ENCODE measurements at regions not wholly inside any gene's neighbourhood (a gene's known extent, or its start where the extent isn't known, plus 50 kb on each side); places are given as distances from the start of the nearest gene placed in this dataset.

DNA sequence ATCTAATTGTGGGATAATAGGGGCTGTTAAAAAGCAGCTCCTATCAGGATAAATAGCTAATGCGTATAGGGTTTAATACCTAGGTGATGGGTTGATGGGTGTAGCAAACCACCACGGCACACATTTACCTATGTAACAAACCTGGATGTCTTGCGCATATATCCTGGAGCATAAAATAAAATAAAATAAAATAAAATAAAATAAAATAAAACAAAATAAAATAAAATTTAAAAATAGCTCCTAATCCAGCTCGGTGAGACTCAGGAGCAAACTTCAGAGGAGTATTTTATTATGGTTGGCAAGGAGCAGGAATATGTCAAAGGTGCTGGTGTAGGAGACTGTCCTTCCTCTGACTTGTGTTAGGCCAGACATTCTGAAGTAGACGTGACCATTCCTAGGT is 721.0 kb downstream of the BCL11B start:
- DNase-seq: no peak

DNA sequence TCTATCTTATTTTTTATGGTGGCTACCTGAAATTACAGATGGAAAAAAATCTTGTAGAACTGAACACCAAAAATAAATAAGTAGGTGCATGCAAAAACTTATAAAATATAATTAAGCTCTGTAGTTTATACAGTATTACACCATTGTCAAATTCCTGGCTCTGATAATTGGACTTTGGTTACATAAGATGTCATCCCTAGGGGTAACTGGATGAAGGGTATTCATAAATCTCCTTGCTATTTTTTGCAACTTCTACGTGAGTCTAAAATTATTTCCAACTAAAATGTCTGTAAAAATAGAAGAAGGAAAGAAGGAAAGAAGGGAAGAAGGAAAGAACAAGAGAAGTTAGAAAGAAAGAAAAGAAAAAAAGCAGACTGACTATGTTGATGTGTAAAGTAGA is 716.6 kb downstream of the BCL11B start:
- no peak for DNase-seq

DNA sequence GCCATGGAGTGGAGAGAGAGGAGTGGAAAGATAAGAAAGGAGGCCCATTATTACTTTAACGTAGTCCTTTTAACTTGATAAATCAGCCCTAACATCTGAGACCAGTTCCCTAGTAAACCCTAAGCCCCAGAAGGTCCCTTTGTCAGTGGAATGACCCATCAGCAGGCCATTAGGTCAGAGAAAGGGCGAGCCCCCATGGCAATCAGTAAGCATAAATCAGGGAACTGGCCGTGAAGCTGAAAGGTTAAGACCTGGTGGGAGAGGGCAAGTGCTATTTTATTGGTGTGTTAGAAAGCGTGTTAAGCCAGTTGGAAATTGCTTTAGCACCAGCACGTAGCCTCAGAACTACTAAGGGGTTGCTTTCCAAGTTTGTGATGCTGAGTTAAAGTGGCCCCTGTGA is 708.0 kb downstream of the BCL11B start:
- DNase-seq: no peak

DNA sequence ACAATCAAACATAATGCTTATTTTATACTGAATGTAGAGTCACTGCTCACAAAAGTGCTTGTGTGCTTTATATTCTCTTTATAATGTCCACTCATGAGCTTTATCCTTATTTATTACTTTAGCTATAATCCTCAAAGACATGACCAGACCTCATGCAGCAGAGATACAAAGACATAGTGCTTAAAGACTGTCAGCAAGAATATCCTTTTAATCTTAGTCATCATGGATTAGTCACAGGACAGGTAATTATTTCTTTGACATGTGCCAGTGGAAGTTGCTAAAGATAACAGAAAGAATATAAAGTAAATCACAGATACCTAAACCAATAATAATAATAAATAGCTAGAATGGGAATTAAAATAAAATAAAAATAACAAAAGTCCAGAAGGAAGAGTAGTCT is 707.5 kb downstream of the BCL11B start:
- no peak for DNase-seq

DNA sequence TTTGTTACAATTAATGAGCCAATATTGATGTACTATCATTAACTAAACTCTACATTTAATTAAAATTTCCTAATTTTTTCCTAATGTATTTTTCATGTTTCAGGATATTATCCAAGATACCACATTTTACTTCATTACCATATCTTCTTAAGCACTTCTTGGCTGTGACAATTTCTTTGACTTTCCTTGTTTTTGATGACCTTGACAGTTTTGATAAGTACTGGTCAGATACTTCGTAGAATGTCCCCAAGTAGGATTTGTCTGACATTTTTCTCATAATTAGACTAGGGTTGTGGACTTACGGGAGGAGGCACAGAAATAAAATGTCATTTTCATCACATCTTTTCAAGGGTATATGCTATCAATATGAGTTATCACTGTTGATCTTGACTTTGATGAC is 700.9 kb downstream of the BCL11B start:
- DNase-seq: no peak

DNA sequence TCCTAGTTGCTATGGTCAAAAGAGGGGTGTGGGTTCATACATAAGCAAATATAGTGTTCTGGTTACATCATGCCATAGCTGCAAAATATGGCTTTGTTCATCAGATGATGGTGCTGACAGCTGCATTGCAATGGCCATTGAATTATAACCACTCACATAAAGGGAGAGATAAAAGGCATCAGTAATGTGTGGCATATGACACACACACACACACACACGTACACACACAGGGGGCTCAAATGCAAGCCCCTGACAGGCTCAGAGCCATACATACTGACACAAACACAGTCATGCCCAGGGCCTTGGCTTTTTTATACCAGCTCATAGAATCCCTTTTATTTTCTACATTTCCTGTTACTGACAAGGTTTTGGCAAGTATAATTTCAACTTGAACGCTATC is 698.9 kb downstream of the BCL11B start:
- DNase-seq: no peak

DNA sequence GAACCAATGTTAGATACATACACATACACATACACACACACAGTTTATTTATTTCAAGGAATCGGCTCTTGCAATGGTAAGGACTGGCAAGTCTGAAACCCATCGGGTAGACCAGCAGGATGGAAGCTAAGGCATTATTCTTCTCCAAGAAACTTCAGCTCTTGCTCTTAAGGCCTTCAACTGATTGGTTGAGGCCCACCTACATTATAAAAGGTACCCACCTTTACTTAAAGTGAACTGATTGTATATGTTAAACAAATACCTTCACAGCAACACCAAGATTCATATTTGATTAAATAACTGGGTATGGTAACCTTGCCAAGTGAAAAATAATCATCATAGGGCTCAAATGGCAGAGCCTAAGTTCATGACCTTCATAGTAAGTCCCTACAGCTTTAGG is 695.5 kb downstream of the BCL11B start:
- no peak for DNase-seq

DNA sequence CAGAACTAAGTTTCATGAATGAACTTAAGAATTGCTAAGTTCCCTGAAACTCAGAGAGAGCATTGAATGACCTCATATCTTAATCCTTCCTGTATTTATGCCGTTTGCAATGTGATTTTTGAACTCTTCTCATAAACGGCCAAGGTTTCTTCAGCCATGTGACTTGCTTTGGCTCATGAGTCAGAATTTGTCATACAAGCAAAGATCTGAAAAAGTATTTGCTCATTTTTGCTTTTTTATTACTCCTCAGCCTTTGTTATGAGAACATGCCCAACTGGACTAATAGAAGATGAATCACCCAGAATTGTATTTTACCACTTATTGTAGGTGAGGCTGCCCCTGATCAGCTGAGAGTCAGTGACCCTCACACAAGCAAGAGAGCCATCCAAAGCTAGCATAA is 693.8 kb downstream of the BCL11B start:
- DNase-seq: no peak

DNA sequence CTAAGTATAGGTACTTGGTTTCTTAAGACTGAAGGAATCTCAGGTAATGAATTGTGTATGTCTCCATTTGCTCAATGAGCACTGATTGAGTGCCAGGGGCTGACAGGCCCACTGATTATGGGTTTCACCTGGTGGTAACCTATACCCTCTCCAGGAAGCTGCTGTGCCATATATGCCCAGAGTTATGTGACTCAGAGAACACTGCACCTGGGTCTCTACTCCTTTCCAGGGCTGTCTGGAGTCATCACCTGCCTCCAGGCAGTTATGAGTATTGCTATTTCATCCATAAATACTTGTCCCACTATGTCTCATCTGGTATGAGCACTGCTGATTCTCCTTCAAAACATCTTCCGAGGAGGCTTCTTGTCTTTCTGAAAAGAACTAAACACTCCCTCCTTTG is 692.9 kb downstream of the BCL11B start:
- no peak for DNase-seq

DNA sequence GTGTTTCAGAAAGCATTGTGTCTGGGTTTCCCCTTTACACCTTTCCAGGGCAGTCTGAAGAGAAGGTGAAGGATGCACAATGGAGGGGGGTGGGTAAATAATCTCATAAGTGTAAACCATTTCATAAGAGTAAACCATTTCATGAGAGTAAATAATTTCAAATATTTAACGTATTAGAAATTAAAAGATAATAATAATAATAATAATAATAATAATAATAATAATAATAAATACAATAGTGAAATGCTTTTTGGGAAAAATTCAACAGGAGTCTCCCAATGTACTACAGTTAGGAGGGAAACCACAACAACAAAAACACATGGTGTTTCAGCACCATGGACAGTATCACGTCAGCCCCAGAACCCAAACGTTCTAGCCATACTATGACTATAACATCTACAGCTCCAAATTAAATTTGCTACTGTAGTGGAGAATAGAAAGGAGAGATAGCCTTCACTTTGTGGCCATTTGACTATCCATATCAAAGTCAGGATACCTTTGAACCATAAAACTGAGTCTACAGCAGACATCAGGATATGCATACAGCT is 691.8 kb downstream of the BCL11B start:
- DNase-seq: no peak

DNA sequence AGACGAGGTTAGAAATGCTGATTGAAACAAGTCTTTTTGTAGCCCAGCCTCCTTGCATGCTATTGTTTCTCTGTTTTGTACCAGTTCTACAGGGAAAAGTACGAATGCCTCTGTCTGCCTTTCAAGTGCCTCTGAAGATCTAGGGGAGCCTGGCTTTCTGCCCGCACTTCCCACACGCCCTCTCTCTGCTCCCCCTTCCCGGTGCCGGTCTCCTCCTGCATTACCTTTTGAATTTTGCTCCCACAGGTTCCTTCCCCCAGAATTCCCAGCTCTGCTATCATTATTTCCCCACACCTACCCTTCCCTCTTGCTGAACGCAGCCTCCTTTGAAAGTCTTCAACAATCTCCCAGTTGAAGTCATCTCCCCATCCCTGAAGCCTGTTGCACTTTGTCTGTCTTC is 689.7 kb downstream of the BCL11B start:
- DNase-seq: no peak

DNA sequence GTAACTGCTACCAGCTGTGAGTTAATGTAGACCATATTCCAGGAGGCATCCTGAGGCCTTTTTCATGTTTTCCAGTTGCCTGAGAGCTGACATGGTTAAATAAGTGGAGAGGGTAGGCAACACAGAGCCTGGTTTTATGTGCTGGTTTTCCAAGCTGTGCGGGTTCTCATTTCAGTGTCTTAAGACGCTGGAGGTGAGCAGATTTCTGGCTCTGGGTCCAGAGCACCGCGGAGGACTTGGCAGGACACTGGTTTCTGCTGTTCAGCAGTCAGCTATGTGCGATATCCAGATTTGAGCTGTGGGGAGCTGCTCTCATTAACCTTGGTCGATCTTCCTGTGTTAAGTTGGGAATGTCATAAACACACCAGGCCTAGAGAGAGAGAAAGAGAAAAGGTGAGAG is 680.8 kb downstream of the BCL11B start:
- no peak for DNase-seq

DNA sequence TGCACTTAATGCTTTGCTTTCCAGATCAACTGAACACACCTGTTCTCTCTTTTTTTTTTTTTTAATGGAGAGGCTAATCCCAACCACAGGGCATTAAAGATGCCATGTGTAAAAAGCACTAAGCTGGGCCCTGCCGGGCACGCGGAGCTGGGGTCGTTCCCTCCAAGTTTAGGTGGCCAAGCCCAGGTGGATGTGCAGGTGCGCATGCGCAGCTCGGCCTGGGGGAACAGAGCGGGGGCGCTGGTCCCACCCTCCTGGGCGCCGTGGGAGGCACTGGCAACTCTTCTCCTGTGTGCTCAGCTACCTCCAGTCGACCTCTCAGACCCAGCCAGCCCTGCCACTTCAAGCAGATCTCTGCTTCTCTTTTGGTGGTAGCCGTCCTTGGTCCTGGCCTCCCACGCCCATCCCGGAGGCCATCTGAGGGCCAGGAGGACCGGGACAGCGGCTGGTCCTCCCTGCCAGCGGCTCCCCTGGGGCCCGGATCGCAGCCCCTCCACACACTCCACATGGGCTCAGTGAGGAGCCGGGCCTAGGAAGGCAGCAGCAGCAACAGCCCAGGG is 679.3 kb downstream of the BCL11B start:
- no peak for DNase-seq

DNA sequence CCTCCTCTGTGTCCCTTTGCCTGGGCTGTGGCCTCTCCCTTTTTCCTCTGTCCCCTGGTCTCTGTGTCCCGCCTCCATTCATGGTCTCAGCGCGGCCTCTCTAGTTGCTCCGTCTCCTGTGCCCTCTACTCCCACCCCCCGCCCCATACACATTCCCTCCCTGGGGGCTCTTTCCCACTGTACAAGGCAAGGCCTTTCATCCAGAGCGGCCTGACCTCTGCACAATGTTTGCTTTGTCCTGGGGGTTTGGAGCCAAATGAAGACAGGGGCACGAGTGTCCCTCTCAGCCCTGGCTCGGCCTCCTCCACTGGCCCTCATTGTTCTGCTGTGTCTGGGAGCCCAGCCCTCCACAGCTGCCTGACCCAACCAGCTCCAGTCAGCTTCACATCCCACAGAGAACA is 678.6 kb downstream of the BCL11B start:
- no peak for DNase-seq

DNA sequence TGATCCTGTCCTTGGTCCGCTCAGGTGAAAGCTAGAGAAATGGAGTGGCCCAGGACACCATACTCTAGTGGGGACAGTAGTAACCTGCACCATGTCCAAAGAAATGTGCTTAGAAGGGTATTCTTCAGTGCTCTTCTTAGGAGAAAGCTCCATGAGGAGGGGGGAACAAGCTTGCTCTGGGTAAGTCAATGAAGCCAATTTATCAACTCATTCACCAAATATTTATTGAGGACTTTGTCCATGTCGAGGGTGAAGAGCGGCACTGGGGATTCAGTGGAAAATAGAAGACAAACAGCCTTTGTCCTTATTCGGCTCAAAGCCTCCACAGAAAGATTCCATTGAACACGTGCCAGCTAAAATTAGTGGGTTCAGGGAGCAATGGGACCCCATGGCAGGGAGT is 677.8 kb downstream of the BCL11B start:
- no peak for DNase-seq

DNA sequence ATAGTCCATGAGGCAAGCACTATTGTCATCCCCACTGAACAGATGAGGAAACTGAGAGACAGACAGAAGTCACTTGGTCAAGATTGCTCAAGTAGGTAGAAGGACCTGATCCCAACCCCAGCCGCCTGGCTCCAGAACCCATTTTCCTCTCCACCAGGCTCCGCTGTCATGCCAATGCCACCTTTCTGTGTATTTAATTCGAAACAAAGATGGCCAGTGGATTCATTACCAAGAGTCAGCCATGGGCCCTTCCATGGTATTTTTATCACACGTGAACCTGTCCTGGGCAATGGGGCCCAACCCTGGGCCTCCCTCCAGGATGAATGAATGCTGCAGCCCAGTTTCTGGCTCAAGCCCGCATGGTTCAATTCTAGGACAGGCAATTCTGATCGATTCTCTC is 673.4 kb downstream of the BCL11B start:
- DNase-seq: no peak

DNA sequence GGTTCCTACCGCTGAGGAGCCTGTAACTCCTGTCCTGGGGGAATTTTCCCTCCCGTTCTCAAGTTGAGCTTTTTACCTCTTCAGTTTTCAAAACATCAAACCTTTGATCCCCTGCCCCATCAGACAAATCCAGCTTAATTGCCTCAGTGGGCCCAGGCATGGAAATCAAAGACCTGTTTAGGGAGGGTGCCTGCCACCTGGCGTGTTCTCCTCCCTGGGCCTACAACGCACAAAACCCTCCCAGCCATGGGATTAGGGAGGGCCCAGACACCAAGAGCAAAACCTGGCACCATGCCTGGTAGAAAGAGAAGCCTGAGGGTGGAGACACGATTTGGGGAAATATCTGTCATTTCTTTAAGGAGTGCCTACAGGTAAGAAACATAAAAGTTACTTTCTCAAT is 672.9 kb downstream of the BCL11B start:
- DNase-seq: no peak

DNA sequence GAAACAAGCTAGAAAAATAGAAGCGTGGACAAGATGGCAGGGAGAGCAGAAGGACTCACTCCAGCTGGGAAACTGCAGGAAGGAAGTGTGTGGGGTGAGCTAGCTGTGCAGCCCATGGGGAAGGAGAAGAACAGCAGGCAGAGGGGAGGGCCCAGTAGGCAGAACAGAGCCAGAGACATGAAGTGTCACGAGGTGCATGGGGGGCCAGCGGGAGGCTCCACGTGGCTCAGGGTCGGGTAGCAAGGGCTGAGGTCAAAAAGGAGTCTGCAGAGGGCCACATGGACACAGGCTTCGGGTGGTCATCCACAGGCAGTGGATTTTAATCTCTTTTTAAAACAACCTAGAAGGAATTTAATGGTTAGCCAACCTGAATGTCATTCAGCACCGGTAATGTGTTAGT is 669.0 kb downstream of the BCL11B start:
- DNase-seq: no peak

DNA sequence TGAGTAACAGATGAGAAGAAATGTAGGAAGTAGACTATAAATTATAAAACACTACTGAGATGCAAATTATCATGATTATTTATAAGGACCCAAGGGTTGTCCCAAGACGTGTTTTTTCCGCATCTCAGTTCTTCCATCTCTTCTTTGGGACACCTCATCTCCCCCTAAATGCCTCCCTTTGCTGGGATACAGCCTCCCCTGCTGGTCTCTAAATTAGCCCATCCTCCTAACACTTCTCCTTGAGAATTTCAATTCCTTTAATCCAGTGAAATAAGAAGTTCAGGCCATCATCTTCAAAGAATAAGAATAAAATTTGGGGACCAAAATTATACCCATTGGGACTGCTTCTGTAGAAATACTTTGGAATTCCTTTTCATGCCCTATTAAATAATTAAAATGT is 667.0 kb downstream of the BCL11B start:
- DNase-seq: no peak

DNA sequence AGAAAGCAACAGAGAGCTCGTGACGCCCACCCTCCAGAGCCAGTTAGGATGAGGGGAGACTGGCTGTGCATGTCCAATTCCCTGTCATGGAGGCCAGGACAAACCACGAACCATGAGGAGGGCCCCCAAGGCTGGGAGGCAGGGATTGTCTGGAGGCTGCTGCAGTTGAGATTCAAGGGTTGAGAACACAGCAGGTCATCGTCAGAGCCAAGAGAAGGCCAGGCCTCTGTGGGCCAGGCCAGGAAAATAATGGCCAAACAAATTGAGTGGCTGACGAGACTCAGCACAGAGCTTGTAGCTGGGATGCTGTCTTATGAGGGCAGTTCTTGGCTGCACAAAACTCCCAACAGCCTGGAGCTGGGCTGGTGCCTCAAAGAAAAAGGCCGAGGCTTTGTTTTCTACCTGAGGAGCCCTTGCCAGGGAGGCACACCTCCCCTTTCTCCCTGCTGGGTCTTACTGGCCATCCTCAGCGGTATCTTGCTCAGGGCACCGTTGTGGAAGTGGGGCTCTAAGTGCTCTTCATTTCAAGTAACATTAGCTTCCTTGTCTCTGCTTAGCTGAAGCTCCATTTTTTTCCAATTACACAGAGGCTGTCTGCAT is 665.9 kb downstream of the BCL11B start:
- no peak for DNase-seq

DNA sequence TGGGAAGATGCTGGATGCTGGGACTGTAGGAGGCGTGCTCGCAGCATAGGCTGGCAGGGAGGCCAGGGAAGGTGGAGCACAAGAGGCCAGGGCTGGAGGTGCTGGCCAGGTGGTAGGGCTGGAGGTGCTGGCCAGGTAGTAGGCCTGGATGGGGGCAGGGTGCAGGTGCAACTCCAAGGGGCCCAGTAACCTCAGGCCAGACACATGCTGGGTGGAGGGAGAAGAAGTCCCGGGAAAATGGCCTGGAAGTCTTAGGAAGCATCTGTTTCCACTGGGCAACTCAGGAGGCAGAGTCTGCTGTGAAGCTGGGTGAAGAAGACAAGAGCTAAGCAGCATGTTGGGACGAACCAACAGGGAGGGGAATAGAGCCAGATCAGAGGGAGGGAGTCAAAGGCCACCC is 665.2 kb downstream of the BCL11B start:
- DNase-seq: no peak

DNA sequence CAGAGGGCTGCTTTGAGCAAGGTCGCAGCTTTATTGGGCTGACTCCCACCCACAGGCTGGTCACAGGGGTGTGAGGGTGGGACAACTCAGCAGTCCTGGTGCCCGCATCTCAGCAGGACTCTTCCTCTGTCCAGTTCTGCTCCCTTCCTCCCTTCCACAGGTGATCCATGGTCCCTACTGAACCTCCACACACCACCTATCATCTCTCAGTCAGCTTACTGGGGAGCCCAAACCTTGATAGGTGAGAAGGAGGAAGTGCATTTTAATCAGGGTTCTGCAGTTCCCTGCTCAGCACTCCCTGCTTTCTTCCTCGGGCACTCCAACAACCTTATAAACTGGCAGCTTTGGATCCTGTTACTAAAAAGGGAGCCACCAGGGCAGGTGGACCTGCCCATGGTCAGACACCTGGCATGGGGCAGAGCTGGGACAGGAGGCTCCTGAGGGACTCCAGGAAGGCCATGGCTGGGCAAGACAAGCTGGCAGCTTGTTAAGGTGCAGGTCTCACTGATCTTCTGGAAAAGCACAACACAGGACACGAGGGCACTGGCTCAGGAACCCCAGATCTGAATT is 664.6 kb downstream of the BCL11B start:
- no peak for DNase-seq

DNA sequence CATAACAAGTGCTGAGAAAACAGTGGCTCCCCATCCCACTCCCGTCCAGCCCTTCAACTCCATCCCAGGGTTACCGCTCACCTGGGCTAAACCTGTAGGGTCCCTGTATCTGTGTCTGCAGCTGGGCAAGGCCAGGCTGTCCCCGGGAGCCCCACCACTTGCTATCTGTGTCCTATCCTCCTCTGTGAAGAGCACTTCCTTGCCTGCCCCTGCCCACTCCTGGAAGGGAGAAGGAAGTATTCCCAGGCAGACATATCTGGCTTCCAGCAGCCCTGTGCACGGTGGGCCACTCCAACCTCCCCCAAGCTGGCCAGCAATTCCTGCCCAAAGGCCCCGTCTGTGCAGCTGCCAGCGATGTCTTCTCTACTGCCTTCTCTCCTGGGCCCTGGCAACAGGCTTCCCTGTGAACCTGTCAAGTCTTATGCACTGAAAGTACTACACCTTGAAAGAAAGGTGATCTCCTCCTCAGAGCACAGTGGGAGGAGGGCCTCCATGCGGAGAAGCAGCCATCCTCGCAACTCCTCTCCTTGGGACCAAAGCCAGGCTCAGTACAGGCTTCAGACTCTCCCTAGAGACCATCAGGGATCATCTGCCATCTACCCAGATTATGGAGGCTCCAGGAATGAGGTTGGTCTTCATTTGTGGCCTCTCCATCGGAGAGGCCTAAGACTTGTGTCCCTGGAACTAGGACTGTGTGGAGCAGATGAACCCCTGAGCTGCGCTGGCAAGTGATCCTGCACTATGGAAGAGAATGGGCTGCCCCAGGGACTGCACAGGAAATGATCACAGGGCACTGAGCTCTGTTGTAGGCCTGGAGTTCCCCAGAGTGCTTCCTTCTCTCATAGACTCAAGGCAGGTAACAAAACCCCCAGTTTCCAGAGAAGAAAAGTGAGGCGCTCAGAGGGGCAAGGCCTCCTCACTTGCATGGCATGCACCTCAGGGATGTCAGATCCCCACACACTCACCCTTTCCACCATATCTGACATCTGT is 663.6 kb downstream of the BCL11B start:
- no peak for DNase-seq

Data from NCI-H1105 treated with DMSO at 0.1 percent for 48 hours (cell line).